ENCODE measurements at regions not wholly inside any gene's neighbourhood (a gene's known extent, or its start where the extent isn't known, plus 50 kb on each side); places are given as distances from the start of the nearest gene placed in this dataset.
A peak's percentile ranks its signal among the peaks of the same experiment; 100 is the strongest.

- H3K4me3 ChIP-seq = no peak overlapping the region
- TF ChIP-seq CTCF (IDR thresholded peaks at IDR 0.05) = no peak
- no peaks in the 10 kb centered on the region for H3K9me3 ChIP-seq
- no peak for ATAC-seq
- H3K4me1 ChIP-seq (ENCODE audit: low read depth) = no peaks in the 10 kb centered on the region
- intact Hi-C loops (cut with DNase I, micrococcal nuclease) = no loop called here
- DNase-seq = peak in 1 of 3 donors; percentile 22
- H3K36me3 ChIP-seq (ENCODE audit: low read depth) = no peaks in the 10 kb centered on the region
Measured at GRCh38 chr10:10967029-10967428, 50.6 kb upstream of the CELF2 start.

GRCh38 chr10:10967581-10968256 lies 50.0 kb upstream of the CELF2 start:
- DNase-seq = no peak
- intact Hi-C loops (cut with DNase I, micrococcal nuclease) = no loop called here
- no peak overlapping the region for H3K4me3 ChIP-seq
- no peak for ATAC-seq
- no peaks in the 10 kb centered on the region for H3K9me3 ChIP-seq
- H3K36me3 ChIP-seq (ENCODE audit: low read depth) = no peaks in the 10 kb centered on the region
- TF ChIP-seq CTCF (IDR thresholded peaks at IDR 0.05) = no peak
- no peaks in the 10 kb centered on the region for H3K4me1 ChIP-seq (ENCODE audit: low read depth)

Measured in mucosa of descending colon (tissue), 3 donors.